Breast epithelium (tissue), 3 donors: ENCODE measurements at regions not wholly inside any gene's neighbourhood (a gene's known extent, or its start where the extent isn't known, plus 50 kb on each side); places are given as distances from the start of the nearest gene placed in this dataset.

Experiments used
- POLR2AphosphoS5 ChIP-seq, 3 donors: sonication (generic); formaldehyde crosslinking; IDR thresholded peaks; one replicate each; pipeline ENCODE4 v1.6.1; 2017; ENCODE audit warnings: antibody characterized with exemption in 3 of 3
- TF ChIP-seq, protein P1 (sequence below), 3 donors: fragments of 450-650 bp; IDR thresholded peaks; one replicate each; pipeline ENCODE4 v1.5.1; 2016 to 2017; ENCODE audit warnings: antibody characterized with exemption in 3 of 3, mild to moderate bottlenecking in 3 of 3, moderate library complexity in 3 of 3

- TF ChIP-seq, protein P1, sequence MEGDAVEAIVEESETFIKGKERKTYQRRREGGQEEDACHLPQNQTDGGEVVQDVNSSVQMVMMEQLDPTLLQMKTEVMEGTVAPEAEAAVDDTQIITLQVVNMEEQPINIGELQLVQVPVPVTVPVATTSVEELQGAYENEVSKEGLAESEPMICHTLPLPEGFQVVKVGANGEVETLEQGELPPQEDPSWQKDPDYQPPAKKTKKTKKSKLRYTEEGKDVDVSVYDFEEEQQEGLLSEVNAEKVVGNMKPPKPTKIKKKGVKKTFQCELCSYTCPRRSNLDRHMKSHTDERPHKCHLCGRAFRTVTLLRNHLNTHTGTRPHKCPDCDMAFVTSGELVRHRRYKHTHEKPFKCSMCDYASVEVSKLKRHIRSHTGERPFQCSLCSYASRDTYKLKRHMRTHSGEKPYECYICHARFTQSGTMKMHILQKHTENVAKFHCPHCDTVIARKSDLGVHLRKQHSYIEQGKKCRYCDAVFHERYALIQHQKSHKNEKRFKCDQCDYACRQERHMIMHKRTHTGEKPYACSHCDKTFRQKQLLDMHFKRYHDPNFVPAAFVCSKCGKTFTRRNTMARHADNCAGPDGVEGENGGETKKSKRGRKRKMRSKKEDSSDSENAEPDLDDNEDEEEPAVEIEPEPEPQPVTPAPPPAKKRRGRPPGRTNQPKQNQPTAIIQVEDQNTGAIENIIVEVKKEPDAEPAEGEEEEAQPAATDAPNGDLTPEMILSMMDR (IDR thresholded peaks at IDR 0.05), result no peak
- no peak for TF ChIP-seq POLR2AphosphoS5 (IDR thresholded peaks at IDR 0.05)
These were observed 129.7 kb upstream of the SMAD3 start for GRCh38 chr15:66935688-66936087.
